MCF 10A (cell line): ENCODE measurements at regions not wholly inside any gene's neighbourhood (a gene's known extent, or its start where the extent isn't known, plus 50 kb on each side); places are given as distances from the start of the nearest gene placed in this dataset.

Source experiments
- BruUV-seq: library from RNA; stranded (reverse); fragments of 400-500 nt; replicated peaks from 2 replicates; lab custom pipeline; 2021; lab: Mats Ljungman, UMichigan
- CTCF ChIA-PET: fragments of 300-600 bp; sonication (Branson Sonifier 250); formaldehyde crosslinking; extraction: SDS; loops from one replicate; lab custom pipeline; 2021; ENCODE audit warnings: antibody characterized with exemption, inconsistent platforms; lab: Yijun Ruan, JAX
- POLR2A ChIA-PET: fragments of 300-600, 350-650 bp; sonication (Branson Sonifier 250); formaldehyde crosslinking; extraction: SDS; loops from one replicate; lab custom pipeline; 2020; ENCODE audit warnings: antibody characterized with exemption, inconsistent platforms; lab: Yijun Ruan, JAX
- DNase-seq: peaks from one replicate; pipeline ENCODE4 v3.0.0-alpha.2; 2018; ENCODE audit not compliant: unreplicated experiment
- H3K27ac Mint-ChIP-seq: one replicate; pipeline ENCODE4 v1.8.0; 2022; ENCODE audit warnings: mild to moderate bottlenecking, low read depth, mixed read lengths; ENCODE audit not compliant: unreplicated experiment
- H3K27me3 Mint-ChIP-seq: one replicate; pipeline ENCODE4 v1.8.0; 2022; ENCODE audit warnings: mixed read lengths; ENCODE audit not compliant: insufficient read depth, unreplicated experiment
- H3K36me3 Mint-ChIP-seq: one replicate; pipeline ENCODE4 v1.8.0; 2022; ENCODE audit warnings: mild to moderate bottlenecking, moderate library complexity, mixed read lengths; ENCODE audit not compliant: insufficient read depth, unreplicated experiment
- H3K4me1 Mint-ChIP-seq: one replicate; pipeline ENCODE4 v1.8.0; 2022; ENCODE audit warnings: mixed read lengths; ENCODE audit not compliant: insufficient read depth, unreplicated experiment
- H3K4me3 Mint-ChIP-seq: one replicate; pipeline ENCODE4 v1.8.0; 2022; ENCODE audit warnings: mild to moderate bottlenecking, moderate library complexity, mixed read lengths; ENCODE audit not compliant: unreplicated experiment
- H3K9me3 Mint-ChIP-seq: one replicate; pipeline ENCODE4 v1.8.0; 2022; ENCODE audit warnings: mixed read lengths; ENCODE audit not compliant: unreplicated experiment
- CTCF ChIP-seq: fragments of 200-600 bp; IDR thresholded peaks from one replicate; pipeline ENCODE4 v1.8.0; 2022; ENCODE audit warnings: antibody characterized with exemption, mild to moderate bottlenecking; ENCODE audit not compliant: unreplicated experiment
- intact Hi-C: fragments of 100-400 bp; cut with micrococcal nuclease; formaldehyde crosslinking; loops from 2 replicates; pipeline ENCODE4 v1.14.1; 2022

DNA sequence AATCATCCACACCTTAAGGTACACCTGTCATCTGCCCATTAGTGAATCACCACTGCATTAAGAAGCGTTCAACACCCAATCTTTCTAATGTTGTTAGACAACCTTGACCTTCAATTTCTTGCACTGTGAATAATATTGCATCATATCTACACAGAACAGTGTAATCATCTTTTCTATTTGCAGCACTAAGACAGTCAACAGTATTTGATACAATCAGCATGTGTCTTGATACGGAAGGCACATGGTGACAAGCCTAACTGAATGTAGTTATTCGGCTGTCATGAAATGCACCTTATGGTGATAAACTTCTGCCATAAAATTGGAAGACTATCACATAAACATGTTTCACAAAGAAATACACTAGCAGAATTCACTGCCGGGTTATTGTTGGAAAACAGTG lies 253.9 kb upstream of the THRB start:
- Mint-ChIP-seq H3K4me3 (no peak overlapping the region), H3K27me3 (no peaks in the 10 kb centered on the region), H3K36me3 (no peaks in the 10 kb centered on the region), H3K9me3 (no peaks in the 10 kb centered on the region), H3K4me1 (no peaks in the 10 kb centered on the region), H3K27ac (no peak overlapping the region)
- CTCF ChIA-PET: no interaction called here
- no peak for DNase-seq
- POLR2A ChIA-PET: no interaction called here
- intact Hi-C loops: no loop called here
- no TSS peak for BruUV-seq
- no peak for TF ChIP-seq CTCF

DNA sequence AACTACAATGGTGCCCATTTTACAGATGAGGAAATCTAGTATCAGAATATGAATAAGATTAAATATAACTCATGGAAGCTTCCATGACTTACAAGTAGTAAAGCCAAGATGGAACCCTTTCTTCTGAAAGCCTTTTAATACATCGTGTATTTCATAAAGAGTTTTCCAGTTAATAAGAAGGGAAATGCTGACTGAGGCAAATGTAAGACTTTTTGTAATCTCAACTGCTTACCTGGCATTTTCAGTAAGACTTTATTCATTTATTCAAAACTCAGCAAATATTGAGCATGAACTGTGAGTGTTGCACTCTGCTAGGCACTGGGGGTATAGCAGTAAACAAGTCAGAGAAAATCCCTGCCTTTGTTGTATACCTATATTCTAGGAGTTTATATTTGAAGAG lies 256.4 kb upstream of the THRB start:
- Mint-ChIP-seq H3K36me3 (no peaks in the 10 kb centered on the region), H3K27me3 (no peaks in the 10 kb centered on the region), H3K4me3 (no peak overlapping the region), H3K27ac (no peak overlapping the region), H3K9me3 (no peaks in the 10 kb centered on the region), H3K4me1 (no peaks in the 10 kb centered on the region)
- CTCF ChIA-PET: no interaction called here
- BruUV-seq: no TSS peak
- TF ChIP-seq CTCF: no peak
- POLR2A ChIA-PET: no interaction called here
- DNase-seq: no peak
- intact Hi-C loops: no loop called here

GRCh38 chr3:24756101-24756888 lies 261.6 kb upstream of the THRB start:
- H3K9me3 Mint-ChIP-seq: no peaks in the 10 kb centered on the region
- intact Hi-C loops: no loop called here
- BruUV-seq: no TSS peak
- no peaks in the 10 kb centered on the region for H3K27me3 Mint-ChIP-seq
- POLR2A ChIA-PET: interaction anchor here (0.7 kb wide), 1 partner anchor 1573 kb away, joined by 3 read pairs; no protein-coding TSS in a partner anchor
- H3K4me3 Mint-ChIP-seq: no peak overlapping the region
- TF ChIP-seq CTCF: no peak
- no peak for DNase-seq
- H3K36me3 Mint-ChIP-seq: no peaks in the 10 kb centered on the region
- no peak overlapping the region for H3K27ac Mint-ChIP-seq
- no peaks in the 10 kb centered on the region for H3K4me1 Mint-ChIP-seq
- CTCF ChIA-PET: interaction anchor here (0.6 to 0.7 kb wide), 2 partner anchors 518 to 831 kb away, joined by 3 to 4 read pairs; no protein-coding TSS in a partner anchor

GRCh38 chr3:24763393-24763792 lies 268.7 kb upstream of the THRB start:
- no peak for TF ChIP-seq CTCF
- BruUV-seq: no TSS peak
- peaks cover 5% of the 10 kb centered on the region for H3K4me1 Mint-ChIP-seq
- H3K27me3 Mint-ChIP-seq: no peaks in the 10 kb centered on the region
- H3K27ac Mint-ChIP-seq: peak overlapping the region; percentile 6
- peak; percentile 53 for DNase-seq
- ChIA-PET POLR2A (interaction anchor here (0.6 to 1.8 kb wide), 2 partner anchors 38 to 840 kb away, joined by 3 to 7 read pairs; no protein-coding TSS in a partner anchor), CTCF (interaction anchor here (0.6 to 3.3 kb wide), 5 partner anchors 9 to 831 kb away, joined by 3 to 8 read pairs (median 4); no protein-coding TSS in a partner anchor)
- no peaks in the 10 kb centered on the region for H3K36me3 Mint-ChIP-seq
- H3K4me3 Mint-ChIP-seq: no peak overlapping the region
- H3K9me3 Mint-ChIP-seq: no peaks in the 10 kb centered on the region
- intact Hi-C loops: no loop called here
